HG02852 (cell line): ENCODE measurements at regions not wholly inside any gene's neighbourhood (a gene's known extent, or its start where the extent isn't known, plus 50 kb on each side); places are given as distances from the start of the nearest gene placed in this dataset.

ENCODE experiments used
- ATAC-seq: cut with Tn5 transposase; IDR thresholded peaks from one replicate; pipeline ENCODE4 v1.9.1; 2021; ENCODE audit warnings: mild to moderate bottlenecking, moderate library complexity; ENCODE audit not compliant: unreplicated experiment

- no peak for ATAC-seq
Measured at GRCh38 chr12:89111964-89112363, 240.3 kb downstream of the DUSP6 start.

DNA sequence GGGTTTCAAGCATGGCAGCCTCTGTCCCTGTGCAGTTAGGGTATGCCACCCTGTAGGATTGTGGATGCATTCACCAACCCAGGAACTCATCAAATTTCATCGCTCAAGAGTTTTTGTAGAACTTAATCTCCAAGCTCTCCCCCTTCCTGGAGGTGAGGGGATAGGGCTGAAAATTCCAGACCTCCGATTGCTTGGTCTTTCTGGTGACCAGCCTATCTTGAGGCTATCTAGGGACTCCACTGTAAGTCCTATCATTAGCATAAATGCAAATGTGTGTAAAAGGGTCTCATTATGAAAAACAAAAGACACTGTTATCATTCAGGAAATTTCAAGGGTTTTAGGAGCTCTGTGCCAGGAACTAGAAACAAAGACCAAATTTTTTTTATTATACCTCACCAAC lies 244.0 kb downstream of the DUSP6 start:
- no peak for ATAC-seq

DNA sequence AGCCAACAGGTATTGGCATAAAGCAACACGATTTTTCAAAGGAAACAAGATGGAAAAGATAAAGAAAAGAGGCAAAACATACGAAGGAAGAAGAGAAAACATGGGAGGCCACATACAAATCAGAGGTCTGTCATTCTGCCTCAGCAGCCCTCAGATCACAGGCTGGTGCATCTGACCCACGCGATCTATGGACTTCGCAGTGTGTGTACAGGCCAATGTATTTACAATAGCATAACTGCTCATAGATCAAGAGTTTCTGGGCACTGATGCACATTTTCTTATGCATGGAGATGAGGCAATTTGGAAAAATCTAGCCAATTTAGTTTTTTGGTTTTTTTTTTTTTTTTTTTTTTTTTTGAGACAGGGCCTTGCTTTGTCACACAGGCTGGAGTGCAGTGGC lies 245.4 kb downstream of the DUSP6 start:
- no peak for ATAC-seq

- ATAC-seq, result no peak
Measured at GRCh38 chr12:89105243-89105642, 247.1 kb downstream of the DUSP6 start.

GRCh38 chr12:89103831-89104230 lies 248.5 kb downstream of the DUSP6 start:
- no peak for ATAC-seq

DNA sequence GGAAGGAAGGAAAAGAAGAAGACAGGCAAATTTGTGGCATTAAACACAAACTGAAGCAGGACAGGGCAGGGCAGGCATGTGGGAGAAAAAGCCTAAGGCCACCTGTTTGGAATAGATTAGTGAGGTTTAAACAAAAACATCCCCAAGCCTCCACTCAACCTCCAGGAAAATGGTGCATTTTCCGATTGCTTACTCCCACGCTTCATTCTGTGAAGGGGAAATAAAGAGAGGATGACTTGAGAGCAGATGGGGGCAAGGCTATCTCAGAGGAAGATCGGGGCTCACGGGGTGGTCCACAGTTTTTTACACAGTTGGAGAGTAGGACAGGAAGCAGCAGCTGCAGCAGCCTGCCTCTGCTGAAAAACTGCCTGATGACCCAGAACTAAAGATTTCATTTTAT lies 250.9 kb downstream of the DUSP6 start:
- ATAC-seq, result no peak

DNA sequence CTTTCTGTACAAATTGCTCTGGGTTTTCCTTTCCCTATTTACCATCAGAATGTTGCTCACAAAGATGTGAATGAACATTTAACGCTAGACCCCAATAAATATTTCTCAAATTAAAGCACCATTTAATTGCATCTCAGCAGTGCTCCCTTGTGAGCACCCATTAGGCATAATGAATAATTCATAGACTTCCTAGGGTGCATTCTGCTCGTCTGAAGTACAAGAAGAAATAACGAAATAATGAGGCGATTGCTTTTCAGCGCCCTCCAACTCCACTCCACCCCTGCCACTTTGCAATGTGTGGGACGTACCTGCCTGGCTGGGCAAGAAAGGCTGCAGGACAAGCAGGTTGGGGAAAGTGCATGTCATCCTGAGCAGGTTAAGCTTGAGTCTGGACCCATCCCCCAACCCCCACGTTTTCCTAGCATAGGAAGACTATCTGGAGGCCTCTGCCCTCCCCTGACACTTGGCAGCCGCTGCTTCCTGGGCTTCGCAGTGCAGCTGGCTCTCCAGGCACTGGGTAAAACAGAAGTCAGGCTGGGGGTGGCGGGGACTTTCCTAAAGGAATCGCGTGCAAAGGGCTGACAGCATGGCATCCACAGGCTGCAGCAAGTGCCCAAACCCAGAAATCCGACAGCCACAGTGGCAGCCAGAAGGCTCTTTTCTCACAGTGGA lies 253.7 kb downstream of the DUSP6 start:
- no peak for ATAC-seq

- ATAC-seq, result no peak
Measured at GRCh38 chr12:89092297-89092696, 260.0 kb downstream of the DUSP6 start.

GRCh38 chr12:89091293-89091841 lies 260.9 kb downstream of the DUSP6 start:
- no peak for ATAC-seq

GRCh38 chr12:89089264-89089663 lies 263.0 kb downstream of the DUSP6 start:
- no peak for ATAC-seq

DNA sequence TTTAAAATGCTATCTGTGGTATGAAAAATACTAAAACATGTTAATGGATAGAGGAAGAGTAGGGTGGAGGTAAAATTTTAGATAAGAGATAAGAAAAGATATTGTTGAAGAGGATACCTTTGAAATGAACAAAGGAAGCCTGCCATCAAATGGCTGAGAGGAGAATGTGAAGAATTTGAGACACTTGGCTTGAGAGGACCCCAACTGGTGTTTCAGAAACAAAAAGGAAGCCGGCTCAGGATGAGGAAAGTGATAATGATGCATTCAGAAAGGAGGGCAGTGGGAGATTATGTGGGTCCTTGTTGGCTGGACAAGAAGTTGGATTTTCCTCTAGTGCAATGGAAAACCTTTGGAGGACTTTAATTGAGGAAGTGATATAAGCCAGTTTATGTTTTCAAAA lies 264.4 kb downstream of the DUSP6 start:
- ATAC-seq, result no peak

DNA sequence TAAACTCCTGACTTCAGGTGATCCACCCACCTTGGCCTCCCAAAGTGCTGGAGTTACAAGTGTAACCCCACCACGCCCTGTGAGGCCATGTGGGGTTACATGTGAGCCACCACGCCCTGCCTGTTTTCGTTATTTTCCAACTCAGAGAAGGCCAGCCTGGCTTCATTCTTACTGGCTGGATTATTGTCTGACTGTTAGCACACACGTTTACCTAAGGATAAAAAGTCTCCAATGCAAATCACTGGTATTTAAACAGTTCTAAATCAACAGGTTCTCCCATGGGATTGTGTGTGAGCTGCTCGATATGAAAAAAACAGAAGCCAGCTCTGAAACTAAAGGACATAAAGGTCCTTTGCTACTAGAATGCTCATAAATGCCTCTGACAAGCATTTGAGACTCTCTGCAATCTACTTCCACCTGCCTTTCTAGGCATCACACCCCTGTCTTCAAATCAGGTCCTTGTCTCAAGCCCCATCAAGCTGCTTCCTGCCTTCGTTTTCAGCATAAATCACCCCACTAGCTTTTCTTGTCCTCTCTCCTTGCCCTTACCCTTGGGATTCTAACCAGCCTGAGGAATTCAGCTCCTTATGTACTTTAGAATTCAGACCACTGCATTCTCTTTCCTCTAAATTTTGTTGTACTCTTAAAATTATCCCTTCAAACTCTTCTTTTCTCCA lies 265.0 kb downstream of the DUSP6 start:
- ATAC-seq, result no peak

DNA sequence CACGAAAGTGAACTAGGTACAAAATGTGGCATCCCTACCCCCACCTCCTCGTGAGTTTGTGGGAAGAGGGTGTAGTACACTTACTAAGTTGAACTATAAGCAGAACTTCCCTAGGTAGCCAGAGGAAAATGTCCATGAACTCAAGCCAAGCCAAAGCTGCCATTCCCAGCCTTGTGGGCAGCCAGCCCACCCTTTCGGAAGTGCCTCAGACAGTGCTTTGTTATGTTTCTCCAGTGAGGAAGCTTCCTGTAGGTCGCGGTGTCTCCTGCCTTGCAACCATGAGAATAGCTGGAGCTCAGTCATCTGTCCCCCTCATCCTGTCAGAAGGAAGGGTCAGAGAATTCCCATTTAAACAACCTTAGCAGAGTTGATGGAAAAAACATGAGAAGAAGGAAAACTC lies 266.9 kb downstream of the DUSP6 start:
- no peak for ATAC-seq

DNA sequence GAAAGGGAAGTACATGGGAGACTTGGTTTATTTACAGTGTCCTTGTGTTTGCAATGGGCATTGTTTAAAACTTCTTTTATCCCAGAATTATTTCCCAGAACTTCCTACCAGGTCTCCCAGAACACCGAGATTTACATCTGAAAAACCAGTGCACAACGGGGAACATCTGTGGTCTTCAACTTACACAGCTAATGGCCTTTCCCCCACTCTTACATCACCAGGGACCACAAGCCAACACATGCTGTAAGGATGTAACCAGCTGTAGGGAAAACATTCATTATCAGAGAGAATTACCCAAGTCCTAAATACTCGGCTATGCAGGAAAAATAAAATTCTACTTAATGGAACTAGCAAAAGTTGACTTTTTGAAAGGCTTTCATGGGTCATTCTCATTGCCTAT lies 267.6 kb downstream of the DUSP6 start:
- no peak for ATAC-seq

- ATAC-seq, result no peak
Measured at GRCh38 chr12:89083491-89083890, 268.8 kb downstream of the DUSP6 start.

DNA sequence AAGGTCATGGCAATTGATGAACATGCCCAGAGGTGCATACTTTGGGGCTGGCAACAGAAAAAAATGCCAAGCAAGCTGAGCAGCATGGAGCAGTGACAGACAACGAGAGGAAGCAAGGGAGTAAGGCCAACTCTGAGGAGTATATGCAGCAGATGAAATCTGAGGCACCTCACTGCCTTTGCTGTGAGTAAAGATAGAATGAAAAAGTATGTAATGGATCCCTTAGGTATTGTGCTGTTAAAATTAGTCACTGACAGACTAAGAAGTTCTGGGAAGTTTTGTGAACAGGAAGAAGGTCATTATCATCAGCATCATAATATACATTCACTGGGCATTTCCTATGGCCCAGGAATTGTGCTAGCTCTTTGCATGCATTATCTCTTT lies 269.9 kb downstream of the DUSP6 start:
- no peak for ATAC-seq

- no peak for ATAC-seq
Measured at GRCh38 chr12:89081719-89082369, 270.5 kb downstream of the DUSP6 start.

GRCh38 chr12:89080793-89081465 lies 271.4 kb downstream of the DUSP6 start:
- ATAC-seq, result no peak

DNA sequence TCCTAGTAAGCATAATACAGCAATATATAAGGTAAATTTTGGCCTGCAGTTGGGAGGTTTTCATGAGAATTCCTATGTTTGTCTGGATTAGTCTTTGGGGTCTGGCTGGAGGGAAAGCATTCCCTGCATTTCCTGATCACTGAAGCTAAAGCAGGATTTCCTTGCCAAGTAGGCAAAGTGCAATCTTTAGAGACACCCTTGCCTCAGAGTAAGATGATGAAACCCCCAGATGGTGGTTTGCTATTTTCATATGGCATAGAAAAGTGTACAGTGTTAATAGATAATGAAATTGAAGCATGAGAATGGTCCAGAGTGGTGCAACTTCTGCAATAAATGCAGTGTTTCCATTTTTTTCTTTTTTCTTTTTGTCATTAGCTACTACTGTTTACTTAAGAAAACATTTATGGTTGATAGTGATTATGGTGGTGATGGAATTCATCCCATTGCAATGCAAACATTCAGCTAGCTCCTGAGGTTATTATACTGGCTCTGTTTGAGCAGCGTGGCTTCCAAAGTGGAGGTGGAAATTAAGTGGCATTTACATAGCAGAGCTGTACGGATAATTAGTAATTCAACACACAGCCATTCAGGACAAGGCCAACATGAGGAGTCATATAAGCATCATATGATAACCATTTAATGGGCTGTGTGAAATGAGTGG lies 276.3 kb downstream of the DUSP6 start:
- no peak for ATAC-seq

- ATAC-seq, result no peak
Measured at GRCh38 chr12:89073659-89074058, 278.6 kb downstream of the DUSP6 start.

- ATAC-seq, result no peak
Measured at GRCh38 chr12:89073027-89073398, 279.3 kb downstream of the DUSP6 start.
